ENCODE measurements at regions not wholly inside any gene's neighbourhood (a gene's known extent, or its start where the extent isn't known, plus 50 kb on each side); places are given as distances from the start of the nearest gene placed in this dataset.
A peak's percentile ranks its signal among the peaks of the same experiment; 100 is the strongest.

- H3K4me3 ChIP-seq = no peak overlapping the region
- TF ChIP-seq EP300 (IDR thresholded peaks at IDR 0.05) = no peak
- TF ChIP-seq, protein P1, sequence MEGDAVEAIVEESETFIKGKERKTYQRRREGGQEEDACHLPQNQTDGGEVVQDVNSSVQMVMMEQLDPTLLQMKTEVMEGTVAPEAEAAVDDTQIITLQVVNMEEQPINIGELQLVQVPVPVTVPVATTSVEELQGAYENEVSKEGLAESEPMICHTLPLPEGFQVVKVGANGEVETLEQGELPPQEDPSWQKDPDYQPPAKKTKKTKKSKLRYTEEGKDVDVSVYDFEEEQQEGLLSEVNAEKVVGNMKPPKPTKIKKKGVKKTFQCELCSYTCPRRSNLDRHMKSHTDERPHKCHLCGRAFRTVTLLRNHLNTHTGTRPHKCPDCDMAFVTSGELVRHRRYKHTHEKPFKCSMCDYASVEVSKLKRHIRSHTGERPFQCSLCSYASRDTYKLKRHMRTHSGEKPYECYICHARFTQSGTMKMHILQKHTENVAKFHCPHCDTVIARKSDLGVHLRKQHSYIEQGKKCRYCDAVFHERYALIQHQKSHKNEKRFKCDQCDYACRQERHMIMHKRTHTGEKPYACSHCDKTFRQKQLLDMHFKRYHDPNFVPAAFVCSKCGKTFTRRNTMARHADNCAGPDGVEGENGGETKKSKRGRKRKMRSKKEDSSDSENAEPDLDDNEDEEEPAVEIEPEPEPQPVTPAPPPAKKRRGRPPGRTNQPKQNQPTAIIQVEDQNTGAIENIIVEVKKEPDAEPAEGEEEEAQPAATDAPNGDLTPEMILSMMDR (IDR thresholded peaks at IDR 0.05) = no peak
Measured at GRCh38 chr11:122306831-122307391, 190.9 kb upstream of the BLID start.

GRCh38 chr11:122305426-122306320, 189.7 kb upstream of the BLID start:
- DNase-seq (ENCODE audit: low spot score in 2 of 2) = no peak
- 61 to 76% methylated on average over 9 of the region's 9 CpGs for WGBS, 2 donors
- Histone ChIP-seq H3K4me3 (no peak overlapping the region), H3K4me1 (peaks cover 0 to 19% (median 0%) of the 10 kb centered on the region in 4 donors), H3K27ac (peak overlapping the region in 1 of 4 donors; percentile 17), H3K27me3 (no peaks in the 10 kb centered on the region), H3K36me3 (no peaks in the 10 kb centered on the region), H3K9me3 (no peaks in the 10 kb centered on the region)
- TF ChIP-seq, protein P1 (IDR thresholded peaks at IDR 0.05) = no peak
- TF ChIP-seq EP300 (IDR thresholded peaks at IDR 0.05) (no peak), POLR2A (IDR thresholded peaks at IDR 0.05) (no peak)

More at GRCh38 chr11:122306831-122307391, 190.9 kb upstream of the BLID start:
- WGBS, 2 donors = 64% methylated on average over 9 of the region's 9 CpGs
- no peak for DNase-seq (ENCODE audit: low spot score in 2 of 2)
- Histone ChIP-seq H3K36me3 (no peaks in the 10 kb centered on the region), H3K9me3 (no peaks in the 10 kb centered on the region), H3K27me3 (no peaks in the 10 kb centered on the region), H3K4me1 (peaks cover 0 to 19% (median 0%) of the 10 kb centered on the region in 4 donors), H3K27ac (no peak overlapping the region)

DNA sequence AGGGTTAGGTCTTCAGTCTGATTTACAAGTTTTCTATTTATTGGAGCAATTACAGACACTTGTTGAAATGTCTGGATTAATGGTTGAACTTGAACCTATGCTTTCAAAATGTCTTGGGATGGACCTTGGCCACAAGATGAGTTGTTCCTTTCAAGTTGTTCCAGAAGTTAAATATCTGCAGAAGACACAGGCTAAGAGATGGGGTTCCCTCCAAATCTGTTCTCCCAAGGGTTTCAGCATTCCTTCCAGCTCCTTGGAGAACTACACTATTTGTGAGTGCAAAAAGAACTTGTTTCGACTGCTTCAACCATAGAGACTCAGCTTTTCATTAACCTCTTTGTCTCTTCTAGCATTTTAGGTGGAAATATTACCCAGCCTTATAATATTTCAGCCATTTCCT, 189.0 kb upstream of the BLID start:
- H3K27me3 ChIP-seq = no peaks in the 10 kb centered on the region
- no peak overlapping the region for H3K4me3 ChIP-seq
- 55 to 62% methylated on average over 1 of the region's 1 CpG for WGBS, 2 donors
- H3K27ac ChIP-seq = no peak overlapping the region
- H3K9me3 ChIP-seq = no peaks in the 10 kb centered on the region
- DNase-seq (ENCODE audit: low spot score in 2 of 2) = no peak
- H3K36me3 ChIP-seq = no peaks in the 10 kb centered on the region
- peaks cover 0 to 19% (median 0%) of the 10 kb centered on the region in 4 donors for H3K4me1 ChIP-seq
- TF ChIP-seq EP300 (IDR thresholded peaks at IDR 0.05) (no peak), POLR2A (IDR thresholded peaks at IDR 0.05) (no peak)
- TF ChIP-seq, protein P1 (IDR thresholded peaks at IDR 0.05) = no peak

GRCh38 chr11:122304306-122304705, 188.3 kb upstream of the BLID start:
- no peak for DNase-seq (ENCODE audit: low spot score in 2 of 2)
- Histone ChIP-seq H3K4me1 (peaks cover 0 to 19% (median 0%) of the 10 kb centered on the region in 4 donors), H3K9me3 (peaks cover 0 to 5% (median 0%) of the 10 kb centered on the region in 4 donors), H3K4me3 (no peak overlapping the region), H3K36me3 (no peaks in the 10 kb centered on the region), H3K27me3 (no peaks in the 10 kb centered on the region), H3K27ac (no peak overlapping the region)
- WGBS, 2 donors = 50 to 66% methylated on average over 2 of the region's 2 CpGs
- no peak for TF ChIP-seq POLR2A (IDR thresholded peaks at IDR 0.05)
- TF ChIP-seq, protein P1 (IDR thresholded peaks at IDR 0.05) = no peak
- TF ChIP-seq EP300 (IDR thresholded peaks at IDR 0.05) = no peak

DNA sequence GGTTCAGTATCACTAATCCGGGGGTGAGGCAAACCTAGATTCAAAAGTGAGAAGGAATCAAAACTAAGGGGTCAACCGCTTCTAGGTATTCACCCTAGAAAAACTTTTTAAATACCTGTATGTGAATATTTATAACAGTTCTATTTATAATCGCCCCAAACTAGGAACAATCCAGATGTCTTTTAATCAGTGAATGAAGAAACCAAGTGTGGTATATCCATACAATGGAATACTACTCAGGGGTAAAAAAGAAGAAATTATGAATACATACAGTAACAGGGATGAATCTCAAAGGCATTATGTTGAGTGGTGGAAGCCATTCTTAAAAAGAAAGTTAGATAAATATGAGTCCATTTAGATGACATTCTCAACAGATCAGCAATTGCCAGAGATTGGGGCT, 178.0 kb upstream of the BLID start:
- no peaks in the 10 kb centered on the region for H3K36me3 ChIP-seq
- H3K9me3 ChIP-seq = peaks cover 0 to 25% (median 1%) of the 10 kb centered on the region in 4 donors
- 61 to 65% methylated on average over 3 of the region's 3 CpGs for WGBS, 2 donors
- no peaks in the 10 kb centered on the region for H3K4me1 ChIP-seq
- no peaks in the 10 kb centered on the region for H3K27me3 ChIP-seq
- H3K4me3 ChIP-seq = no peak overlapping the region
- no peak for DNase-seq (ENCODE audit: low spot score in 2 of 2)
- H3K27ac ChIP-seq = no peak overlapping the region
- TF ChIP-seq EP300 (IDR thresholded peaks at IDR 0.05) (no peak), POLR2A (IDR thresholded peaks at IDR 0.05) (no peak)
- TF ChIP-seq, protein P1 (IDR thresholded peaks at IDR 0.05) = no peak

All from tibial nerve (tissue), 4 donors.